22Rv1 (cell line): ENCODE measurements at regions not wholly inside any gene's neighbourhood (a gene's known extent, or its start where the extent isn't known, plus 50 kb on each side); places are given as distances from the start of the nearest gene placed in this dataset.

Source experiments
- CTCF ChIP-seq: fragments of 450-650 bp; IDR thresholded peaks from 2 replicates; pipeline ENCODE4 v1.5.1; 2017; ENCODE audit warnings: mild to moderate bottlenecking
- ZFX ChIP-seq: fragments of 450-650 bp; IDR thresholded peaks from 2 replicates; pipeline ENCODE4 v1.6.1; 2017; ENCODE audit warnings: antibody characterized with exemption, borderline replicate concordance

- no peak for TF ChIP-seq CTCF
- no peak for TF ChIP-seq ZFX
Observed at GRCh38 chr11:96647621-96648020, 257.8 kb downstream of the JRKL start.
